CD14-positive monocyte (primary cell): ENCODE measurements at regions not wholly inside any gene's neighbourhood (a gene's known extent, or its start where the extent isn't known, plus 50 kb on each side); places are given as distances from the start of the nearest gene placed in this dataset.

Experiments
- DNase-seq, 3 donors: peaks; one replicate each; pipeline ENCODE4 v3.0.0-alpha.2; 2011 to 2022
- H2AFZ ChIP-seq: 2 replicates; pipeline ENCODE4 v1.6.0; 2012; ENCODE audit warnings: mild to moderate bottlenecking, low read depth, low read length, inconsistent platforms; ENCODE audit not compliant: insufficient read depth, poor library complexity, severe bottlenecking
- H3K27ac ChIP-seq, 2 donors: 1 replicate in 1 of 2; 2 replicates in 1 of 2; pipeline ENCODE4 v1.5.1; 2012 to 2013; ENCODE audit warnings: low read length in 2 of 2, control low read depth in 1 of 2, inconsistent platforms in 1 of 2, low read depth in 1 of 2, mild to moderate bottlenecking in 1 of 2
- H3K27me3 ChIP-seq, 2 donors: one replicate each; pipeline versions ENCODE4 v1.6.0 to v1.6.1; 2011 to 2013; ENCODE audit warnings: low read length in 2 of 2; ENCODE audit not compliant: control insufficient read depth in 2 of 2, insufficient read depth in 2 of 2
- H3K36me3 ChIP-seq, 2 donors: replicated peaks in 1 of 2; 1 replicate in 1 of 2; 2 replicates in 1 of 2; pipeline versions ENCODE4 v1.5.1 to v1.6.1; 2012 to 2013; ENCODE audit warnings: low read length in 2 of 2, control low read depth in 1 of 2, inconsistent platforms in 1 of 2, mild to moderate bottlenecking in 1 of 2; ENCODE audit not compliant: insufficient read depth in 2 of 2, control insufficient read depth in 1 of 2
- H3K4me1 ChIP-seq, 2 donors: 1 replicate in 1 of 2; 2 replicates in 1 of 2; pipeline versions ENCODE4 v1.5.1 to v1.6.1; 2012 to 2013; ENCODE audit warnings: low read length in 2 of 2, control low read depth in 1 of 2, inconsistent platforms in 1 of 2, mild to moderate bottlenecking in 1 of 2, moderate library complexity in 1 of 2; ENCODE audit not compliant: insufficient read depth in 2 of 2, control insufficient read depth in 1 of 2
- H3K4me2 ChIP-seq: replicated peaks from 2 replicates; pipeline ENCODE3; 2012; ENCODE audit warnings: low read length, moderate library complexity, mild to moderate bottlenecking; ENCODE audit not compliant: poor library complexity, severe bottlenecking; ENCODE audit errors: extremely low read depth
- H3K4me3 ChIP-seq, 3 experiments: fragments of 200-600 bp in 1 of 3; sonication (generic) in 1 of 3; replicated peaks in 1 of 3; 1 replicate in 2 of 3; 2 replicates in 1 of 3; pipeline ENCODE4 v1.5.1; 2011 to 2013; ENCODE audit warnings: low read length in 3 of 3, mild to moderate bottlenecking in 3 of 3, control low read depth in 2 of 3, low read depth in 2 of 3, inconsistent platforms in 1 of 3, moderate library complexity in 1 of 3
- H3K79me2 ChIP-seq: 2 replicates; pipeline ENCODE4 v1.6.0; 2012; ENCODE audit warnings: mild to moderate bottlenecking, control low read depth, inconsistent platforms, low read length, moderate library complexity; ENCODE audit not compliant: insufficient read depth
- H3K9ac ChIP-seq: 2 replicates; pipeline ENCODE4 v1.6.0; 2017; ENCODE audit warnings: low read length, mild to moderate bottlenecking; ENCODE audit not compliant: insufficient read depth, poor library complexity, severe bottlenecking
- H3K9me3 ChIP-seq, 2 donors: replicated peaks in 1 of 2; 1 replicate in 1 of 2; 2 replicates in 1 of 2; pipeline versions ENCODE4 v1.5.1 to v1.6.1; 2012 to 2013; ENCODE audit warnings: low read length in 2 of 2, control low read depth in 1 of 2; ENCODE audit not compliant: control insufficient read depth in 1 of 2, insufficient read depth in 1 of 2
- H4K20me1 ChIP-seq: 2 replicates; pipeline ENCODE4 v1.6.0; 2012; ENCODE audit warnings: mild to moderate bottlenecking, low read length, control low read depth, moderate library complexity; ENCODE audit not compliant: insufficient read depth
- H3K27ac Mint-ChIP-seq, 7 donors: one replicate each; pipeline ENCODE4 v1.8.0; 2020; ENCODE audit warnings: mild to moderate bottlenecking in 7 of 7, mixed read lengths in 7 of 7, moderate library complexity in 6 of 7, inconsistent platforms in 2 of 7
- H3K27me3 Mint-ChIP-seq, 3 donors: one replicate each; pipeline ENCODE4 v1.8.0; 2021 to 2022; ENCODE audit warnings: low read depth in 3 of 3, mild to moderate bottlenecking in 3 of 3, mixed read lengths in 3 of 3, moderate library complexity in 3 of 3, inconsistent platforms in 1 of 3
- H3K36me3 Mint-ChIP-seq, 2 donors: one replicate each; pipeline ENCODE4 v1.8.0; 2020; ENCODE audit warnings: mixed read lengths in 2 of 2, inconsistent platforms in 1 of 2, mild to moderate bottlenecking in 1 of 2
- H3K4me1 Mint-ChIP-seq: one replicate; pipeline ENCODE4 v1.8.0; 2020; ENCODE audit warnings: mild to moderate bottlenecking, mixed read lengths
- H3K4me3 Mint-ChIP-seq, 2 donors: one replicate each; pipeline ENCODE4 v1.8.0; 2020; ENCODE audit warnings: mild to moderate bottlenecking in 2 of 2, mixed read lengths in 2 of 2, moderate library complexity in 1 of 2
- H3K9me3 Mint-ChIP-seq, 7 donors: one replicate each; pipeline ENCODE4 v1.8.0; 2020 to 2022; ENCODE audit warnings: mixed read lengths in 7 of 7, mild to moderate bottlenecking in 6 of 7, moderate library complexity in 6 of 7, inconsistent platforms in 2 of 7
- CTCF ChIP-seq: fragments of 200-600 bp; IDR thresholded peaks from one replicate; pipeline ENCODE4 v1.8.0; 2022; ENCODE audit warnings: antibody characterized with exemption, mild to moderate bottlenecking
- WGBS: methylation state at CpG from one replicate; pipeline ENCODE4 v1.1.5; 2013; ENCODE audit warnings: missing lambda C conversion rate; ENCODE audit not compliant: insufficient coverage; 5-methylcytosine and 5-hydroxymethylcytosine counted together
- intact Hi-C, 2 donors: fragments of 100-400 bp; cut with micrococcal nuclease; formaldehyde crosslinking; loops; one replicate each; pipeline versions ENCODE4 v1.15.0 to v1.15.1; 2023

GRCh38 chr5:90224342-90224741 lies 185.2 kb downstream of the CETN3 start:
- Histone ChIP-seq H2AFZ (no peak overlapping the region), H4K20me1 (no peaks in the 10 kb centered on the region), H3K79me2 (no peaks in the 10 kb centered on the region), H3K27ac (no peak overlapping the region), H3K4me1 (no peaks in the 10 kb centered on the region), H3K36me3 (no peaks in the 10 kb centered on the region), H3K9ac (no peak overlapping the region), H3K9me3 (no peaks in the 10 kb centered on the region), H3K4me2 (no peak overlapping the region), H3K4me3 (no peak overlapping the region), H3K27me3 (no peaks in the 10 kb centered on the region)
- Mint-ChIP-seq H3K36me3 (no peaks in the 10 kb centered on the region), H3K27me3 (peaks cover 0 to 3% (median 2%) of the 10 kb centered on the region in 3 donors), H3K27ac (no peak overlapping the region), H3K9me3 (peaks cover 0 to 2% (median 0%) of the 10 kb centered on the region in 7 donors), H3K4me1 (no peaks in the 10 kb centered on the region), H3K4me3 (no peak overlapping the region)
- WGBS, result 100% methylated on average over 1 of the region's 1 CpG
- TF ChIP-seq CTCF, result no peak
- no peak for DNase-seq
- intact Hi-C loops, result no loop called here

- H3K4me3 Mint-ChIP-seq, result no peak overlapping the region
- TF ChIP-seq CTCF, result no peak
These were observed 185.8 kb downstream of the CETN3 start for GRCh38 chr5:90223756-90224155.

More at GRCh38 chr5:90223756-90224155, 185.8 kb downstream of the CETN3 start:
- Mint-ChIP-seq H3K36me3 (no peaks in the 10 kb centered on the region), H3K4me1 (no peaks in the 10 kb centered on the region), H3K9me3 (peaks cover 0 to 4% (median 1%) of the 10 kb centered on the region in 7 donors), H3K27me3 (peaks cover 0 to 3% (median 2%) of the 10 kb centered on the region in 3 donors), H3K27ac (no peak overlapping the region)
- intact Hi-C loops, result no loop called here
- WGBS, result no CpG with 5 or more reads among the region's 2 CpGs
- DNase-seq, result no peak
- Histone ChIP-seq H3K4me2 (no peak overlapping the region), H3K4me3 (no peak overlapping the region), H3K27me3 (no peaks in the 10 kb centered on the region), H3K9ac (no peak overlapping the region), H3K9me3 (no peaks in the 10 kb centered on the region), H2AFZ (no peak overlapping the region), H3K4me1 (no peaks in the 10 kb centered on the region), H3K79me2 (no peaks in the 10 kb centered on the region), H4K20me1 (no peaks in the 10 kb centered on the region), H3K27ac (no peak overlapping the region), H3K36me3 (no peaks in the 10 kb centered on the region)
